Mucosa of descending colon (tissue), 3 donors: ENCODE measurements at regions not wholly inside any gene's neighbourhood (a gene's known extent, or its start where the extent isn't known, plus 50 kb on each side); places are given as distances from the start of the nearest gene placed in this dataset.

ENCODE experiments used
- ATAC-seq: fragments of 200-7000 bp; cut with Tn5 transposase; one replicate; pipeline ENCODE4 v1.9.1; 2020; ENCODE audit warnings: mild to moderate bottlenecking, moderate library complexity
- DNase-seq, 3 donors: peaks; one replicate each; pipeline ENCODE4 v3.0.0-alpha.2; 2020
- H3K36me3 ChIP-seq: fragments of 200-600 bp; one replicate; pipeline ENCODE4 v1.8.0; 2021; ENCODE audit warnings: low read depth, mild to moderate bottlenecking
- H3K4me1 ChIP-seq: fragments of 200-600 bp; one replicate; pipeline ENCODE4 v1.8.0; 2021; ENCODE audit warnings: low read depth, mild to moderate bottlenecking
- H3K4me3 ChIP-seq: fragments of 200-600 bp; one replicate; pipeline ENCODE4 v1.8.0; 2021; ENCODE audit warnings: mild to moderate bottlenecking
- H3K9me3 ChIP-seq: fragments of 200-600 bp; one replicate; pipeline ENCODE4 v1.8.0; 2021; ENCODE audit warnings: mild to moderate bottlenecking
- CTCF ChIP-seq: fragments of 200-600 bp; IDR thresholded peaks from one replicate; pipeline ENCODE4 v1.8.0; 2022; ENCODE audit warnings: antibody characterized with exemption, mild to moderate bottlenecking
- intact Hi-C, 2 donors: fragments of 100-400 bp; cut with DNase I in 1 of 2; cut with micrococcal nuclease in 1 of 2; formaldehyde crosslinking; loops; one replicate each; pipeline versions ENCODE4 v1.11.0 to v1.11.1; 2022; cut with DNase I, micrococcal nuclease
- donor health status: DM: no; HTN: no; CAD: no; lungs with moderate emphysema.
- donor health status: DM: no; HTN: no; CAD: no.
- donor health status: DM: no; HTN: yes; CAD: no.

GRCh38 chr1:199766218-199766792 is 261.2 kb upstream of the NR5A2 start:
- ATAC-seq = no peak
- TF ChIP-seq CTCF = no peak
- H3K4me3 ChIP-seq = no peak overlapping the region
- H3K4me1 ChIP-seq = no peaks in the 10 kb centered on the region
- H3K9me3 ChIP-seq = peaks cover 7% of the 10 kb centered on the region
- no peak for DNase-seq
- no peaks in the 10 kb centered on the region for H3K36me3 ChIP-seq
- intact Hi-C loops = no loop called here

GRCh38 chr1:199767700-199768099 is 259.8 kb upstream of the NR5A2 start:
- Histone ChIP-seq H3K9me3 (peaks cover 7% of the 10 kb centered on the region), H3K36me3 (no peaks in the 10 kb centered on the region), H3K4me1 (no peaks in the 10 kb centered on the region), H3K4me3 (no peak overlapping the region)
- no peak for ATAC-seq
- DNase-seq = no peak
- no peak for TF ChIP-seq CTCF
- intact Hi-C loops = no loop called here

GRCh38 chr1:199774433-199775089 is 252.9 kb upstream of the NR5A2 start:
- intact Hi-C loops = no loop called here
- Histone ChIP-seq H3K9me3 (no peaks in the 10 kb centered on the region), H3K36me3 (no peaks in the 10 kb centered on the region), H3K4me3 (no peak overlapping the region), H3K4me1 (no peaks in the 10 kb centered on the region)
- no peak for TF ChIP-seq CTCF
- ATAC-seq (peak; percentile 89), DNase-seq (peak in 1 of 3 donors; percentile 70)

- Histone ChIP-seq H3K4me3 (no peak overlapping the region), H3K4me1 (no peaks in the 10 kb centered on the region), H3K36me3 (no peaks in the 10 kb centered on the region), H3K9me3 (no peaks in the 10 kb centered on the region)
- DNase-seq = no peak
- intact Hi-C loops = no loop called here
- no peak for ATAC-seq
- TF ChIP-seq CTCF = no peak
These were observed 250.6 kb upstream of the NR5A2 start for GRCh38 chr1:199776768-199777497.

- ATAC-seq (peak; percentile 76), DNase-seq (peak in 1 of 3 donors; percentile 9)
- Histone ChIP-seq H3K9me3 (no peaks in the 10 kb centered on the region), H3K4me3 (no peak overlapping the region), H3K36me3 (no peaks in the 10 kb centered on the region), H3K4me1 (no peaks in the 10 kb centered on the region)
- no peak for TF ChIP-seq CTCF
- intact Hi-C loops = no loop called here
These were observed 249.1 kb upstream of the NR5A2 start for GRCh38 chr1:199778324-199778955.
